CD14-positive monocyte (primary cell): ENCODE measurements at regions not wholly inside any gene's neighbourhood (a gene's known extent, or its start where the extent isn't known, plus 50 kb on each side); places are given as distances from the start of the nearest gene placed in this dataset.

Experiments
- DNase-seq, 3 donors: peaks; one replicate each; pipeline ENCODE4 v3.0.0-alpha.2; 2011 to 2022
- H2AFZ ChIP-seq: 2 replicates; pipeline ENCODE4 v1.6.0; 2012; ENCODE audit warnings: mild to moderate bottlenecking, low read depth, low read length, inconsistent platforms; ENCODE audit not compliant: insufficient read depth, poor library complexity, severe bottlenecking
- H3K27ac ChIP-seq, 2 donors: 1 replicate in 1 of 2; 2 replicates in 1 of 2; pipeline ENCODE4 v1.5.1; 2012 to 2013; ENCODE audit warnings: low read length in 2 of 2, control low read depth in 1 of 2, inconsistent platforms in 1 of 2, low read depth in 1 of 2, mild to moderate bottlenecking in 1 of 2
- H3K27me3 ChIP-seq, 2 donors: one replicate each; pipeline versions ENCODE4 v1.6.0 to v1.6.1; 2011 to 2013; ENCODE audit warnings: low read length in 2 of 2; ENCODE audit not compliant: control insufficient read depth in 2 of 2, insufficient read depth in 2 of 2
- H3K36me3 ChIP-seq, 2 donors: replicated peaks in 1 of 2; 1 replicate in 1 of 2; 2 replicates in 1 of 2; pipeline versions ENCODE4 v1.5.1 to v1.6.1; 2012 to 2013; ENCODE audit warnings: low read length in 2 of 2, control low read depth in 1 of 2, inconsistent platforms in 1 of 2, mild to moderate bottlenecking in 1 of 2; ENCODE audit not compliant: insufficient read depth in 2 of 2, control insufficient read depth in 1 of 2
- H3K4me1 ChIP-seq, 2 donors: 1 replicate in 1 of 2; 2 replicates in 1 of 2; pipeline versions ENCODE4 v1.5.1 to v1.6.1; 2012 to 2013; ENCODE audit warnings: low read length in 2 of 2, control low read depth in 1 of 2, inconsistent platforms in 1 of 2, mild to moderate bottlenecking in 1 of 2, moderate library complexity in 1 of 2; ENCODE audit not compliant: insufficient read depth in 2 of 2, control insufficient read depth in 1 of 2
- H3K4me2 ChIP-seq: replicated peaks from 2 replicates; pipeline ENCODE3; 2012; ENCODE audit warnings: low read length, moderate library complexity, mild to moderate bottlenecking; ENCODE audit not compliant: poor library complexity, severe bottlenecking; ENCODE audit errors: extremely low read depth
- H3K4me3 ChIP-seq, 3 experiments: fragments of 200-600 bp in 1 of 3; sonication (generic) in 1 of 3; replicated peaks in 1 of 3; 1 replicate in 2 of 3; 2 replicates in 1 of 3; pipeline ENCODE4 v1.5.1; 2011 to 2013; ENCODE audit warnings: low read length in 3 of 3, mild to moderate bottlenecking in 3 of 3, control low read depth in 2 of 3, low read depth in 2 of 3, inconsistent platforms in 1 of 3, moderate library complexity in 1 of 3
- H3K79me2 ChIP-seq: 2 replicates; pipeline ENCODE4 v1.6.0; 2012; ENCODE audit warnings: mild to moderate bottlenecking, control low read depth, inconsistent platforms, low read length, moderate library complexity; ENCODE audit not compliant: insufficient read depth
- H3K9ac ChIP-seq: 2 replicates; pipeline ENCODE4 v1.6.0; 2017; ENCODE audit warnings: low read length, mild to moderate bottlenecking; ENCODE audit not compliant: insufficient read depth, poor library complexity, severe bottlenecking
- H3K9me3 ChIP-seq, 2 donors: replicated peaks in 1 of 2; 1 replicate in 1 of 2; 2 replicates in 1 of 2; pipeline versions ENCODE4 v1.5.1 to v1.6.1; 2012 to 2013; ENCODE audit warnings: low read length in 2 of 2, control low read depth in 1 of 2; ENCODE audit not compliant: control insufficient read depth in 1 of 2, insufficient read depth in 1 of 2
- H4K20me1 ChIP-seq: 2 replicates; pipeline ENCODE4 v1.6.0; 2012; ENCODE audit warnings: mild to moderate bottlenecking, low read length, control low read depth, moderate library complexity; ENCODE audit not compliant: insufficient read depth
- H3K27ac Mint-ChIP-seq, 7 donors: one replicate each; pipeline ENCODE4 v1.8.0; 2020; ENCODE audit warnings: mild to moderate bottlenecking in 7 of 7, mixed read lengths in 7 of 7, moderate library complexity in 6 of 7, inconsistent platforms in 2 of 7
- H3K27me3 Mint-ChIP-seq, 3 donors: one replicate each; pipeline ENCODE4 v1.8.0; 2021 to 2022; ENCODE audit warnings: low read depth in 3 of 3, mild to moderate bottlenecking in 3 of 3, mixed read lengths in 3 of 3, moderate library complexity in 3 of 3, inconsistent platforms in 1 of 3
- H3K36me3 Mint-ChIP-seq, 2 donors: one replicate each; pipeline ENCODE4 v1.8.0; 2020; ENCODE audit warnings: mixed read lengths in 2 of 2, inconsistent platforms in 1 of 2, mild to moderate bottlenecking in 1 of 2
- H3K4me1 Mint-ChIP-seq: one replicate; pipeline ENCODE4 v1.8.0; 2020; ENCODE audit warnings: mild to moderate bottlenecking, mixed read lengths
- H3K4me3 Mint-ChIP-seq, 2 donors: one replicate each; pipeline ENCODE4 v1.8.0; 2020; ENCODE audit warnings: mild to moderate bottlenecking in 2 of 2, mixed read lengths in 2 of 2, moderate library complexity in 1 of 2
- H3K9me3 Mint-ChIP-seq, 7 donors: one replicate each; pipeline ENCODE4 v1.8.0; 2020 to 2022; ENCODE audit warnings: mixed read lengths in 7 of 7, mild to moderate bottlenecking in 6 of 7, moderate library complexity in 6 of 7, inconsistent platforms in 2 of 7
- WGBS: methylation state at CpG from one replicate; pipeline ENCODE4 v1.1.5; 2013; ENCODE audit warnings: missing lambda C conversion rate; ENCODE audit not compliant: insufficient coverage; 5-methylcytosine and 5-hydroxymethylcytosine counted together
- intact Hi-C, 2 donors: fragments of 100-400 bp; cut with micrococcal nuclease; formaldehyde crosslinking; loops; one replicate each; pipeline versions ENCODE4 v1.15.0 to v1.15.1; 2023
- TF ChIP-seq, protein P1 (sequence below): fragments of 200-600 bp; IDR thresholded peaks from one replicate; pipeline ENCODE4 v1.8.0; 2022; ENCODE audit warnings: antibody characterized with exemption, mild to moderate bottlenecking

DNA sequence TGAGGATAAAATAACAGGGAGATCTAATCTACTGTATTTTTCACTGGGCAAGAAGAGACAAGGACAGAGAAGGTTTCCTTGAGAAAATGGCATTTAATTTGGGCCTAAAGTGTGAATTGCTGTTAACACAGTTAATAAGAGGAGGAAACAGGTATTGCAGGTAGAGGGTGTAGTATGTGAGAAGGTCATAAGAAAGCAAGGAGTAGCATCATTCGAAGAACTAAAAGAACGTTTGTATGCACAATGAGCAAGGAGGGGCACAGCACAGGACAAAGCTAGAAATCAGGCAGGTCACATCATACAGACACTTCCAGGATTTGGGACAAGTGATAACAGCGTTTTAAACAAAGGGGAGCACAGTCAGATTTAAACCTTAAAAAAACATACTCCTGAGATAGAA, 85.1 kb upstream of the PLEKHA5 start:
- Histone ChIP-seq H3K79me2 (no peaks in the 10 kb centered on the region), H3K27ac (no peak overlapping the region), H3K27me3 (no peaks in the 10 kb centered on the region), H3K4me2 (no peak overlapping the region), H3K9ac (no peak overlapping the region), H3K9me3 (no peaks in the 10 kb centered on the region), H2AFZ (no peak overlapping the region), H3K4me1 (no peaks in the 10 kb centered on the region), H3K36me3 (no peaks in the 10 kb centered on the region), H4K20me1 (no peaks in the 10 kb centered on the region), H3K4me3 (no peak overlapping the region)
- Mint-ChIP-seq H3K27me3 (no peaks in the 10 kb centered on the region), H3K4me1 (no peaks in the 10 kb centered on the region), H3K36me3 (no peaks in the 10 kb centered on the region), H3K27ac (no peak overlapping the region), H3K9me3 (peaks cover 0 to 12% (median 3%) of the 10 kb centered on the region in 7 donors), H3K4me3 (no peak overlapping the region)
- WGBS: no CpG with 5 or more reads among the region's 3 CpGs
- intact Hi-C loops: no loop called here
- DNase-seq: no peak
- TF ChIP-seq, protein P1, sequence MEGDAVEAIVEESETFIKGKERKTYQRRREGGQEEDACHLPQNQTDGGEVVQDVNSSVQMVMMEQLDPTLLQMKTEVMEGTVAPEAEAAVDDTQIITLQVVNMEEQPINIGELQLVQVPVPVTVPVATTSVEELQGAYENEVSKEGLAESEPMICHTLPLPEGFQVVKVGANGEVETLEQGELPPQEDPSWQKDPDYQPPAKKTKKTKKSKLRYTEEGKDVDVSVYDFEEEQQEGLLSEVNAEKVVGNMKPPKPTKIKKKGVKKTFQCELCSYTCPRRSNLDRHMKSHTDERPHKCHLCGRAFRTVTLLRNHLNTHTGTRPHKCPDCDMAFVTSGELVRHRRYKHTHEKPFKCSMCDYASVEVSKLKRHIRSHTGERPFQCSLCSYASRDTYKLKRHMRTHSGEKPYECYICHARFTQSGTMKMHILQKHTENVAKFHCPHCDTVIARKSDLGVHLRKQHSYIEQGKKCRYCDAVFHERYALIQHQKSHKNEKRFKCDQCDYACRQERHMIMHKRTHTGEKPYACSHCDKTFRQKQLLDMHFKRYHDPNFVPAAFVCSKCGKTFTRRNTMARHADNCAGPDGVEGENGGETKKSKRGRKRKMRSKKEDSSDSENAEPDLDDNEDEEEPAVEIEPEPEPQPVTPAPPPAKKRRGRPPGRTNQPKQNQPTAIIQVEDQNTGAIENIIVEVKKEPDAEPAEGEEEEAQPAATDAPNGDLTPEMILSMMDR: no peak

DNA sequence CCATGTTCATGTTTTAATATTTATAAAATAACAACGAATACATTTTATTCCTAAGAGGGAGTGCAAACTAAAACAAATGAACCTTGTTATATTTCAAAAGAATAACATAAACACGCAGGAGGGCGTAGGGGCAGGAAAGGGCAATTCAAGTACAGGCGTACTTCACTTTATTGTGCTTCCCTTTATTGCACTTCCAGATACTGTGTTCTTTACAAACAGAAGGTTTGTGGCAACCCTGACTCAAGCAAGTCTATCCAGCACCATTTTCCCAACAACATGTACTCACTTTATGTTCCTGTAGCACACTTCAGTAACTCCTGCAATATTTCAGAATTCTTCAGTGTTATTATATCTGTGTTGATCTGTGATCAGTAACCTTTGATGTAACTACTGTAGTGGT, 84.6 kb upstream of the PLEKHA5 start:
- DNase-seq: no peak
- Mint-ChIP-seq H3K4me1 (no peaks in the 10 kb centered on the region), H3K4me3 (no peak overlapping the region), H3K9me3 (peaks cover 0 to 12% (median 3%) of the 10 kb centered on the region in 7 donors), H3K27ac (no peak overlapping the region), H3K36me3 (no peaks in the 10 kb centered on the region), H3K27me3 (no peaks in the 10 kb centered on the region)
- Histone ChIP-seq H3K4me3 (no peak overlapping the region), H3K9ac (no peak overlapping the region), H3K79me2 (no peaks in the 10 kb centered on the region), H3K36me3 (no peaks in the 10 kb centered on the region), H3K4me1 (no peaks in the 10 kb centered on the region), H3K27me3 (no peaks in the 10 kb centered on the region), H3K4me2 (no peak overlapping the region), H3K9me3 (no peaks in the 10 kb centered on the region), H2AFZ (no peak overlapping the region), H4K20me1 (no peaks in the 10 kb centered on the region), H3K27ac (no peak overlapping the region)
- intact Hi-C loops: no loop called here
- WGBS: 92% methylated on average over 3 of the region's 4 CpGs
- TF ChIP-seq, protein P1: no peak
